A549 (cell line): ENCODE measurements at regions not wholly inside any gene's neighbourhood (a gene's known extent, or its start where the extent isn't known, plus 50 kb on each side); places are given as distances from the start of the nearest gene placed in this dataset.

ENCODE experiments used
- ATAC-seq, 2 experiments: fragments of 200-7000 bp in 1 of 2; fragments of >200 bp in 1 of 2; cut with Nextera tagmentation in 1 of 2; cut with Tn5 transposase in 1 of 2; 3 replicates each; pipeline versions ENCODE4 v1.8.0 to v1.9.1; 2018 to 2020; ENCODE audit warnings: mild to moderate bottlenecking in 1 of 2, moderate library complexity in 1 of 2
- CTCF ChIA-PET: fragments of 300-600 bp; sonication (Branson Sonifier 250); formaldehyde crosslinking; extraction: SDS; loops from one replicate; lab custom pipeline; 2021; ENCODE audit warnings: antibody characterized with exemption, inconsistent platforms; lab: Yijun Ruan, JAX
- POLR2A ChIA-PET: fragments of 350-600 bp; formaldehyde crosslinking; extraction: SDS; loops from one replicate; lab custom pipeline; 2021; ENCODE audit warnings: antibody characterized with exemption, inconsistent platforms; lab: Yijun Ruan, JAX
- DNase-seq, 2 experiments: peaks; one replicate each; pipeline versions ENCODE4 v3.0.0 to v3.0.0-alpha.2; 2011 to 2016; ENCODE audit warnings: low read depth in 1 of 2, low spot score in 1 of 2
- FAIRE-seq: peaks from 2 replicates; lab custom pipeline; 2011; peaks lifted over from hg19 to GRCh38; lab: Jason Lieb, UNC
- H3K27ac ChIP-seq, 2 experiments: fragments of >200 bp; sonication (Bioruptor Twin); formaldehyde crosslinking; 3 replicates each; pipeline ENCODE4 v1.5.1; 2016 to 2017
- H3K4me1 ChIP-seq: fragments of >200 bp; sonication (Bioruptor Twin); formaldehyde crosslinking; 3 replicates; pipeline ENCODE4 v1.6.1; 2016
- H3K4me2 ChIP-seq: fragments of >200 bp; sonication (Bioruptor Twin); formaldehyde crosslinking; 3 replicates; pipeline ENCODE4 v1.6.1; 2016
- H3K4me3 ChIP-seq: fragments of >200 bp; sonication (Bioruptor Twin); formaldehyde crosslinking; 3 replicates; pipeline ENCODE4 v1.5.1; 2016
- H3K9me3 ChIP-seq: fragments of >200 bp; sonication (Bioruptor Twin); formaldehyde crosslinking; 3 replicates; pipeline ENCODE4 v1.6.1; 2016
- CBX8 ChIP-seq: fragments of 200-600 bp; sonication (generic); IDR thresholded peaks from 2 replicates; pipeline ENCODE4 v1.6.1; 2016
- CHD4 ChIP-seq: fragments of 200-600 bp; sonication (generic); IDR thresholded peaks from 2 replicates; pipeline ENCODE4 v1.6.1; 2016; ENCODE audit warnings: antibody characterized with exemption, mild to moderate bottlenecking, borderline replicate concordance
- EHMT2 ChIP-seq: fragments of 200-600 bp; sonication (generic); IDR thresholded peaks from 2 replicates; pipeline ENCODE4 v1.6.1; 2016; ENCODE audit warnings: antibody characterized with exemption, low read depth, mild to moderate bottlenecking, moderate library complexity
- EP300 ChIP-seq, 2 experiments: fragments of >200 bp; sonication (Bioruptor Twin); formaldehyde crosslinking; IDR thresholded peaks; 2 replicates in 1 of 2; 3 replicates in 1 of 2; pipeline ENCODE4 v1.6.1; 2016 to 2017
- ESRRA ChIP-seq: fragments of 150-350 bp; IDR thresholded peaks from 2 replicates; pipeline ENCODE4 v1.6.1; 2014; ENCODE audit warnings: mild to moderate bottlenecking, low read length, borderline replicate concordance
- FOSL2 ChIP-seq, 2 experiments: fragments of 450-650 bp in 1 of 2; fragments of >200 bp in 1 of 2; sonication (Bioruptor Twin) in 1 of 2; formaldehyde crosslinking; IDR thresholded peaks; 2 replicates each; pipeline versions ENCODE4 v1.5.0 to v1.6.1; 2016 to 2020; ENCODE audit warnings: mild to moderate bottlenecking in 1 of 2, moderate library complexity in 1 of 2
- FOXS1 ChIP-seq: fragments of 250-450 bp; sonication (Bioruptor Pico); IDR thresholded peaks from 2 replicates; pipeline ENCODE4 v1.5.0; 2020; ENCODE audit warnings: mild to moderate bottlenecking, moderate library complexity
- HEYL ChIP-seq: fragments of 250-450 bp; sonication (Bioruptor Pico); IDR thresholded peaks from 2 replicates; pipeline ENCODE4 v1.8.0; 2021; ENCODE audit warnings: mild to moderate bottlenecking, moderate library complexity
- JUNB ChIP-seq: fragments of >200 bp; sonication (Bioruptor Twin); formaldehyde crosslinking; IDR thresholded peaks from 2 replicates; pipeline ENCODE4 v1.6.1; 2016
- KDM5A ChIP-seq: fragments of 200-600 bp; sonication (generic); IDR thresholded peaks from 2 replicates; pipeline ENCODE4 v1.6.1; 2016; ENCODE audit warnings: antibody characterized with exemption, mild to moderate bottlenecking
- MYC ChIP-seq: IDR thresholded peaks from 2 replicates; pipeline ENCODE4 v1.6.1; 2012; ENCODE audit warnings: mild to moderate bottlenecking, inconsistent platforms, low read length, improper control_type of control experiment, borderline replicate concordance
- NFE2L2 ChIP-seq: fragments of 150-350 bp; conservative IDR thresholded peaks from 2 replicates; pipeline ENCODE4 v1.6.1; 2014; ENCODE audit warnings: low read length
- NPAS2 ChIP-seq: fragments of 250-450 bp; sonication (Bioruptor Pico); IDR thresholded peaks from 2 replicates; pipeline ENCODE4 v1.8.0; 2022; ENCODE audit warnings: mild to moderate bottlenecking, moderate library complexity, borderline replicate concordance
- PHF8 ChIP-seq: fragments of 200-600 bp; sonication (generic); IDR thresholded peaks from 2 replicates; pipeline ENCODE4 v1.6.1; 2016; ENCODE audit warnings: low read depth, mild to moderate bottlenecking, antibody characterized with exemption, moderate library complexity, borderline replicate concordance
- POLR2A ChIP-seq: IDR thresholded peaks from 2 replicates; pipeline ENCODE4 v1.6.1; 2012; ENCODE audit warnings: mild to moderate bottlenecking, low read length
- RAD21 ChIP-seq, 2 experiments: fragments of >200 bp in 1 of 2; sonication (Bioruptor Twin) in 1 of 2; formaldehyde crosslinking in 1 of 2; IDR thresholded peaks in 1 of 2; conservative IDR thresholded peaks in 1 of 2; 2 replicates in 1 of 2; 3 replicates in 1 of 2; pipeline ENCODE4 v1.6.1; 2012 to 2018; ENCODE audit warnings: inconsistent platforms in 1 of 2
- RCOR1 ChIP-seq: fragments of 150-350 bp; IDR thresholded peaks from 2 replicates; pipeline ENCODE4 v1.6.1; 2014; ENCODE audit warnings: antibody characterized with exemption, low read length, low read depth
- RFX5 ChIP-seq: fragments of 450-650 bp; IDR thresholded peaks from 2 replicates; pipeline ENCODE4 v1.7.1; 2014; ENCODE audit warnings: antibody characterized with exemption, mild to moderate bottlenecking, moderate library complexity
- RNF2 ChIP-seq: fragments of 200-600 bp; sonication (generic); IDR thresholded peaks from 2 replicates; pipeline ENCODE4 v1.6.1; 2016; ENCODE audit warnings: low read depth, mild to moderate bottlenecking, antibody characterized with exemption, moderate library complexity, borderline replicate concordance
- SREBF2 ChIP-seq: fragments of 450-650 bp; IDR thresholded peaks from 2 replicates; pipeline ENCODE4 v1.6.1; 2014; ENCODE audit warnings: mild to moderate bottlenecking, moderate library complexity
- ZC3H11A ChIP-seq: fragments of 450-650 bp; IDR thresholded peaks from 2 replicates; pipeline ENCODE4 v1.6.1; 2014; ENCODE audit warnings: antibody characterized with exemption, mild to moderate bottlenecking
- ZSCAN20 ChIP-seq: fragments of 250-450 bp; sonication (Bioruptor Pico); IDR thresholded peaks from 2 replicates; pipeline ENCODE4 v1.8.0; 2022; ENCODE audit warnings: mild to moderate bottlenecking, moderate library complexity
- WGBS: methylation state at CpG from one replicate; pipeline ENCODE4 v1.1.6; 2017; ENCODE audit errors: missing lambda C conversion rate; 5-methylcytosine and 5-hydroxymethylcytosine counted together
- TF ChIP-seq, protein P1 (sequence below): fragments of 150-350 bp; IDR thresholded peaks from 2 replicates; pipeline ENCODE4 v1.6.1; 2014; ENCODE audit warnings: low read depth, mild to moderate bottlenecking, low read length
- TF ChIP-seq, protein P2 (sequence below): fragments of 250-450 bp; sonication (Bioruptor Pico); IDR thresholded peaks from 2 replicates; pipeline ENCODE4 v1.5.0; 2020; ENCODE audit warnings: low read depth, mild to moderate bottlenecking, moderate library complexity
- TF ChIP-seq, protein P3 (sequence below): IDR thresholded peaks from 2 replicates; pipeline ENCODE4 v1.6.1; 2012
- TF ChIP-seq, protein P4 (sequence below): IDR thresholded peaks from 2 replicates; pipeline ENCODE4 v1.6.1; 2012
- TF ChIP-seq, protein P5 (sequence below): fragments of 250-450 bp; sonication (Bioruptor Pico); IDR thresholded peaks from 2 replicates; pipeline ENCODE4 v1.5.0; 2021; ENCODE audit warnings: mild to moderate bottlenecking, moderate library complexity, borderline replicate concordance

DNA sequence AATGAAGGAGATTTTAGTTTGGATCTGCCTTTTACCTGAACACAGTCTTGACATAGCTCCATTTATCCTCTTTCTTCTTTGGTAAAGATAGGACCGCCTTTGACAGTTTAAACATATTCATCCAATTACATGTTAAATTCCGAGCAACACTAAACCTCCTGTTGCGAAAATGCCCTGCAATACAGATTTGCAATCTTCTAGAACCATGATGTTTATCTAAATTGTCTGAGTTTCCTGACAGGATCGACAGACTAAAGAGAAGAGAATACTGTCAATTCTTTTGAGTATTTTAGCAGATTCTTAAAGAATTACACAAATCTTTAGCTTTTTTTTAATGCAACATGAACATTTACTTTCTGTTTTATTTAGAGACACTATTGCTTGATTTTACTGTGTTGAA is 1145.5 kb downstream of the CDH11 start:
- TF ChIP-seq KDM5A, result no peak
- no peak for TF ChIP-seq RAD21 (conservative IDR thresholded peaks at IDR 0.05 in 1 of 2, IDR thresholded peaks at IDR 0.05 in 1 of 2)
- TF ChIP-seq RNF2, result no peak
- TF ChIP-seq ESRRA, result no peak
- TF ChIP-seq HEYL, result no peak
- TF ChIP-seq RFX5, result no peak
- no peak for TF ChIP-seq ZSCAN20 (CRISPR knock-in tag)
- TF ChIP-seq NPAS2 (CRISPR knock-in tag), result no peak
- no peak for TF ChIP-seq ZC3H11A
- TF ChIP-seq FOXS1 (CRISPR knock-in tag), result no peak
- no peak for TF ChIP-seq EP300 (IDR thresholded peaks at IDR 0.05)
- TF ChIP-seq CHD4, result no peak
- TF ChIP-seq, protein P1, sequence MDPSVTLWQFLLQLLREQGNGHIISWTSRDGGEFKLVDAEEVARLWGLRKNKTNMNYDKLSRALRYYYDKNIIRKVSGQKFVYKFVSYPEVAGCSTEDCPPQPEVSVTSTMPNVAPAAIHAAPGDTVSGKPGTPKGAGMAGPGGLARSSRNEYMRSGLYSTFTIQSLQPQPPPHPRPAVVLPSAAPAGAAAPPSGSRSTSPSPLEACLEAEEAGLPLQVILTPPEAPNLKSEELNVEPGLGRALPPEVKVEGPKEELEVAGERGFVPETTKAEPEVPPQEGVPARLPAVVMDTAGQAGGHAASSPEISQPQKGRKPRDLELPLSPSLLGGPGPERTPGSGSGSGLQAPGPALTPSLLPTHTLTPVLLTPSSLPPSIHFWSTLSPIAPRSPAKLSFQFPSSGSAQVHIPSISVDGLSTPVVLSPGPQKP, result no peak
- no peak for TF ChIP-seq MYC
- TF ChIP-seq, protein P2, sequence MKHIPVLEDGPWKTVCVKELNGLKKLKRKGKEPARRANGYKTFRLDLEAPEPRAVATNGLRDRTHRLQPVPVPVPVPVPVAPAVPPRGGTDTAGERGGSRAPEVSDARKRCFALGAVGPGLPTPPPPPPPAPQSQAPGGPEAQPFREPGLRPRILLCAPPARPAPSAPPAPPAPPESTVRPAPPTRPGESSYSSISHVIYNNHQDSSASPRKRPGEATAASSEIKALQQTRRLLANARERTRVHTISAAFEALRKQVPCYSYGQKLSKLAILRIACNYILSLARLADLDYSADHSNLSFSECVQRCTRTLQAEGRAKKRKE, result no peak
- TF ChIP-seq EHMT2, result no peak
- TF ChIP-seq, protein P3, sequence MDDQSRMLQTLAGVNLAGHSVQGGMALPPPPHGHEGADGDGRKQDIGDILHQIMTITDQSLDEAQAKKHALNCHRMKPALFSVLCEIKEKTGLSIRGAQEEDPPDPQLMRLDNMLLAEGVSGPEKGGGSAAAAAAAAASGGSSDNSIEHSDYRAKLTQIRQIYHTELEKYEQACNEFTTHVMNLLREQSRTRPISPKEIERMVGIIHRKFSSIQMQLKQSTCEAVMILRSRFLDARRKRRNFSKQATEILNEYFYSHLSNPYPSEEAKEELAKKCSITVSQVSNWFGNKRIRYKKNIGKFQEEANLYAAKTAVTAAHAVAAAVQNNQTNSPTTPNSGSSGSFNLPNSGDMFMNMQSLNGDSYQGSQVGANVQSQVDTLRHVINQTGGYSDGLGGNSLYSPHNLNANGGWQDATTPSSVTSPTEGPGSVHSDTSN, result no peak
- TF ChIP-seq RCOR1, result no peak
- no peak for TF ChIP-seq CBX8
- TF ChIP-seq POLR2A, result no peak
- ChIA-PET CTCF (no interaction called here), POLR2A (no interaction called here)
- no peak overlapping the region for H3K4me2 ChIP-seq
- no peaks in the 10 kb centered on the region for H3K4me1 ChIP-seq
- H3K4me3 ChIP-seq, result no peak overlapping the region
- WGBS, result 24% methylated on average over 4 of the region's 4 CpGs
- no peak overlapping the region for H3K27ac ChIP-seq
- no peak for DNase-seq
- no peak for FAIRE-seq
- H3K9me3 ChIP-seq, result no peaks in the 10 kb centered on the region
- ATAC-seq, result no peak

DNA sequence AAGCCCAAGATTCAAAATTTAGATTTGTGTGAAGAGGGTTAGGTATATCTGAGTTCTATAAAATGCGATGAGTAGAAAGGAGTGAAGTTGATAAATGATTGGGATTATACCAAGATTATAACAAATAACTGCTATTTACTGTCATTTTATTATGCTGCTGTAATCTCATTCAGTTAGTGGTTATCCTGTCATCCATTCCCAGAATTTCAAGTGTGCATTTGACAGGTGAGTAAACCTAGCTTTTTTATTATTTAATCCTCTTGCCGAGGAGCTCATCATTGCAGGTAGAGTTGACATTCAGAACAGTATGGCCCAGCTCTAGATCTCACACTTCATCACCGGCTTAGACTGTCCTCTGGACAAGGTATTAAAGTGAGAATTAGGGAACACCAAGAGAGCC is 1146.2 kb downstream of the CDH11 start:
- no peak overlapping the region for H3K4me3 ChIP-seq
- CTCF ChIA-PET, result interaction anchor here (0.5 kb wide), 1 partner anchor 1448 kb away, joined by 3 read pairs; no protein-coding TSS in a partner anchor
- no peak overlapping the region for H3K27ac ChIP-seq
- FAIRE-seq (no peak), ATAC-seq (no peak), DNase-seq (no peak)
- H3K4me2 ChIP-seq, result no peak overlapping the region
- H3K4me1 ChIP-seq, result no peaks in the 10 kb centered on the region
- 22% methylated on average over 3 of the region's 3 CpGs for WGBS
- TF ChIP-seq PHF8, result no peak
- TF ChIP-seq SREBF2, result no peak
- TF ChIP-seq, protein P4, sequence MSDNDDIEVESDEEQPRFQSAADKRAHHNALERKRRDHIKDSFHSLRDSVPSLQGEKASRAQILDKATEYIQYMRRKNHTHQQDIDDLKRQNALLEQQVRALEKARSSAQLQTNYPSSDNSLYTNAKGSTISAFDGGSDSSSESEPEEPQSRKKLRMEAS, result no peak
- no peak for TF ChIP-seq FOSL2 (IDR thresholded peaks at IDR 0.05)
- TF ChIP-seq FOSL2 (CRISPR knock-in tag; IDR thresholded peaks at IDR 0.05), result no peak
- TF ChIP-seq, protein P5, sequence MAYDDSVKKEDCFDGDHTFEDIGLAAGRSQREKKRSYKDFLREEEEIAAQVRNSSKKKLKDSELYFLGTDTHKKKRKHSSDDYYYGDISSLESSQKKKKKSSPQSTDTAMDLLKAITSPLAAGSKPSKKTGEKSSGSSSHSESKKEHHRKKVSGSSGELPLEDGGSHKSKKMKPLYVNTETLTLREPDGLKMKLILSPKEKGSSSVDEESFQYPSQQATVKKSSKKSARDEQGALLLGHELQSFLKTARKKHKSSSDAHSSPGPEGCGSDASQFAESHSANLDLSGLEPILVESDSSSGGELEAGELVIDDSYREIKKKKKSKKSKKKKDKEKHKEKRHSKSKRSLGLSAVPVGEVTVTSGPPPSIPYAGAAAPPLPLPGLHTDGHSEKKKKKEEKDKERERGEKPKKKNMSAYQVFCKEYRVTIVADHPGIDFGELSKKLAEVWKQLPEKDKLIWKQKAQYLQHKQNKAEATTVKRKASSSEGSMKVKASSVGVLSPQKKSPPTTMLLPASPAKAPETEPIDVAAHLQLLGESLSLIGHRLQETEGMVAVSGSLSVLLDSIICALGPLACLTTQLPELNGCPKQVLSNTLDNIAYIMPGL (CRISPR knock-in tag), result no peak
- TF ChIP-seq JUNB, result no peak
- TF ChIP-seq ESRRA, result no peak
- TF ChIP-seq NFE2L2, result no peak
- TF ChIP-seq, all 56 proteins: peak for 0
- POLR2A ChIA-PET, result no interaction called here
- no peaks in the 10 kb centered on the region for H3K9me3 ChIP-seq
